Loucy (cell line): ENCODE measurements at regions not wholly inside any gene's neighbourhood (a gene's known extent, or its start where the extent isn't known, plus 50 kb on each side); places are given as distances from the start of the nearest gene placed in this dataset.

Source experiments
- EZH2phosphoT487 ChIP-seq: fragments of 200-600 bp; IDR thresholded peaks from 2 replicates; pipeline ENCODE4 v1.6.1; 2018; ENCODE audit warnings: antibody characterized with exemption, mild to moderate bottlenecking, moderate library complexity, borderline replicate concordance
- TF ChIP-seq, protein P1 (sequence below): fragments of 200-600 bp; sonication (generic); conservative IDR thresholded peaks from 2 replicates; pipeline ENCODE4 v1.5.1; 2014; ENCODE audit warnings: mild to moderate bottlenecking, antibody characterized with exemption, low read length

- no peak for TF ChIP-seq EZH2phosphoT487
- TF ChIP-seq, protein P1, sequence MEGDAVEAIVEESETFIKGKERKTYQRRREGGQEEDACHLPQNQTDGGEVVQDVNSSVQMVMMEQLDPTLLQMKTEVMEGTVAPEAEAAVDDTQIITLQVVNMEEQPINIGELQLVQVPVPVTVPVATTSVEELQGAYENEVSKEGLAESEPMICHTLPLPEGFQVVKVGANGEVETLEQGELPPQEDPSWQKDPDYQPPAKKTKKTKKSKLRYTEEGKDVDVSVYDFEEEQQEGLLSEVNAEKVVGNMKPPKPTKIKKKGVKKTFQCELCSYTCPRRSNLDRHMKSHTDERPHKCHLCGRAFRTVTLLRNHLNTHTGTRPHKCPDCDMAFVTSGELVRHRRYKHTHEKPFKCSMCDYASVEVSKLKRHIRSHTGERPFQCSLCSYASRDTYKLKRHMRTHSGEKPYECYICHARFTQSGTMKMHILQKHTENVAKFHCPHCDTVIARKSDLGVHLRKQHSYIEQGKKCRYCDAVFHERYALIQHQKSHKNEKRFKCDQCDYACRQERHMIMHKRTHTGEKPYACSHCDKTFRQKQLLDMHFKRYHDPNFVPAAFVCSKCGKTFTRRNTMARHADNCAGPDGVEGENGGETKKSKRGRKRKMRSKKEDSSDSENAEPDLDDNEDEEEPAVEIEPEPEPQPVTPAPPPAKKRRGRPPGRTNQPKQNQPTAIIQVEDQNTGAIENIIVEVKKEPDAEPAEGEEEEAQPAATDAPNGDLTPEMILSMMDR = no peak
These were observed 282.9 kb upstream of the SLITRK6 start for GRCh38 chr13:86082121-86082520.
